AG09319 (cell line): ENCODE measurements at regions not wholly inside any gene's neighbourhood (a gene's known extent, or its start where the extent isn't known, plus 50 kb on each side); places are given as distances from the start of the nearest gene placed in this dataset.

ENCODE experiments used
- DNase-seq: peaks from one replicate; pipeline ENCODE4 v3.0.0-alpha.2; 2010; ENCODE audit warnings: low read depth; ENCODE audit errors: extremely low read depth
- CTCF ChIP-seq: IDR thresholded peaks from 2 replicates; pipeline ENCODE4 v1.5.1; 2011; ENCODE audit warnings: low read depth, mild to moderate bottlenecking, inconsistent platforms, low read length, moderate library complexity

- TF ChIP-seq CTCF: no peak
- DNase-seq: no peak
These were observed 301.8 kb upstream of the PROK2 start for GRCh38 chr3:72086743-72087087.

GRCh38 chr3:72086042-72086742, 301.2 kb upstream of the PROK2 start:
- DNase-seq: no peak
- no peak for TF ChIP-seq CTCF

GRCh38 chr3:72085036-72085435, 300.1 kb upstream of the PROK2 start:
- DNase-seq: no peak

GRCh38 chr3:72082776-72083462, 298.0 kb upstream of the PROK2 start:
- no peak for DNase-seq
- no peak for TF ChIP-seq CTCF

More at GRCh38 chr3:72085036-72085435, 300.1 kb upstream of the PROK2 start:
- no peak for TF ChIP-seq CTCF

GRCh38 chr3:72082186-72082715, 297.3 kb upstream of the PROK2 start:
- no peak for TF ChIP-seq CTCF
- DNase-seq: no peak

GRCh38 chr3:72081471-72082185, 296.7 kb upstream of the PROK2 start:
- peak; percentile 40 for DNase-seq
- no peak for TF ChIP-seq CTCF

GRCh38 chr3:72080800-72081199, 295.9 kb upstream of the PROK2 start:
- DNase-seq: no peak
- TF ChIP-seq CTCF: no peak
